GM12878 (cell line): ENCODE measurements at regions not wholly inside any gene's neighbourhood (a gene's known extent, or its start where the extent isn't known, plus 50 kb on each side); places are given as distances from the start of the nearest gene placed in this dataset.

Experiments
- ATF3 ChIP-seq: IDR thresholded peaks from 2 replicates; pipeline ENCODE4 v1.6.1; 2011; ENCODE audit warnings: low read depth, mild to moderate bottlenecking, low read length, moderate library complexity, borderline replicate concordance; ENCODE audit errors: extremely low read depth
- E4F1 ChIP-seq: fragments of 450-650 bp; IDR thresholded peaks from 2 replicates; pipeline ENCODE4 v1.6.1; 2018; ENCODE audit warnings: borderline replicate concordance, mild to moderate bottlenecking; ENCODE audit not compliant: partially characterized antibody
- ETV6 ChIP-seq, 2 experiments: fragments of 450-650 bp in 1 of 2; IDR thresholded peaks in 1 of 2; conservative IDR thresholded peaks in 1 of 2; 2 replicates each; pipeline ENCODE4 v1.6.1; 2014; ENCODE audit warnings: antibody characterized with exemption in 1 of 2, borderline replicate concordance in 1 of 2, low read depth in 1 of 2, mild to moderate bottlenecking in 1 of 2, moderate library complexity in 1 of 2
- IRF5 ChIP-seq: fragments of 450-650 bp; IDR thresholded peaks from 2 replicates; pipeline ENCODE4 v1.6.1; 2017; ENCODE audit warnings: borderline replicate concordance
- MTA3 ChIP-seq: IDR thresholded peaks from 2 replicates; pipeline ENCODE4 v1.6.1; 2012; ENCODE audit warnings: low read length, inconsistent platforms, borderline replicate concordance
- MYC ChIP-seq: IDR thresholded peaks from 2 replicates; pipeline ENCODE4 v1.6.1; 2011; ENCODE audit warnings: mild to moderate bottlenecking, low read length, moderate library complexity, inconsistent platforms; ENCODE audit not compliant: insufficient read depth, insufficient replicate concordance, insufficient read length, severe bottlenecking
- NBN ChIP-seq: fragments of 450-650 bp; IDR thresholded peaks from 2 replicates; pipeline ENCODE4 v1.6.1; 2016
- RB1 ChIP-seq: fragments of 450-650 bp; formaldehyde crosslinking; IDR thresholded peaks from 2 replicates; pipeline ENCODE4 v1.6.1; 2017; ENCODE audit warnings: mild to moderate bottlenecking, borderline replicate concordance
- SIN3A ChIP-seq: IDR thresholded peaks from 2 replicates; pipeline ENCODE4 v1.6.1; 2012; ENCODE audit warnings: low read depth, low read length, improper control_type of control experiment
- SMC3 ChIP-seq: IDR thresholded peaks from 2 replicates; pipeline ENCODE4 v1.6.1; 2011; ENCODE audit warnings: low read length, improper control_type of control experiment, borderline replicate concordance
- ZSCAN29 ChIP-seq: fragments of 450-650 bp; IDR thresholded peaks from 2 replicates; pipeline ENCODE4 v1.6.1; 2017; ENCODE audit warnings: mild to moderate bottlenecking, moderate library complexity

- TF ChIP-seq E4F1, result no peak
- TF ChIP-seq RB1, result no peak
- TF ChIP-seq SIN3A, result no peak
- TF ChIP-seq MTA3, result no peak
- no peak for TF ChIP-seq ATF3
- no peak for TF ChIP-seq ETV6 (conservative IDR thresholded peaks at IDR 0.05 in 1 of 2, IDR thresholded peaks at IDR 0.05 in 1 of 2; ENCODE audit: borderline replicate concordance in 1 of 2, low read depth in 1 of 2)
- no peak for TF ChIP-seq IRF5
- TF ChIP-seq NBN, result no peak
- no peak for TF ChIP-seq MYC
- no peak for TF ChIP-seq ZSCAN29
- no peak for TF ChIP-seq SMC3
Measured at GRCh38 chr13:79084802-79085424, 321.1 kb downstream of the RBM26 start (continued).
